Fibroblast of pulmonary artery (primary cell): ENCODE measurements at regions not wholly inside any gene's neighbourhood (a gene's known extent, or its start where the extent isn't known, plus 50 kb on each side); places are given as distances from the start of the nearest gene placed in this dataset.

Experiments
- DNase-seq: peaks from one replicate; pipeline ENCODE4 v3.0.0-alpha.2; 2010; ENCODE audit warnings: low read depth
- H3K4me3 ChIP-seq: replicated peaks from 2 replicates; pipeline ENCODE4 v1.5.1; 2011; ENCODE audit warnings: low read depth, mild to moderate bottlenecking, control low read depth, low read length, moderate library complexity
- CTCF ChIP-seq: IDR thresholded peaks from 2 replicates; pipeline ENCODE4 v1.5.1; 2011; ENCODE audit warnings: mild to moderate bottlenecking, control low read depth, low read length, inconsistent platforms; ENCODE audit errors: missing control alignments

GRCh38 chr4:65139998-65140397, 530.3 kb downstream of the EPHA5 start:
- no peak overlapping the region for H3K4me3 ChIP-seq
- DNase-seq, result no peak
- no peak for TF ChIP-seq CTCF

GRCh38 chr4:65126200-65126599, 544.1 kb downstream of the EPHA5 start:
- no peak for DNase-seq
- TF ChIP-seq CTCF, result no peak
- no peak overlapping the region for H3K4me3 ChIP-seq

GRCh38 chr4:65120287-65120686, 550.0 kb downstream of the EPHA5 start:
- TF ChIP-seq CTCF, result no peak
- DNase-seq, result no peak

GRCh38 chr4:65102419-65102818, 567.9 kb downstream of the EPHA5 start:
- no peak for DNase-seq
- no peak for TF ChIP-seq CTCF
- no peak overlapping the region for H3K4me3 ChIP-seq

More at GRCh38 chr4:65120287-65120686, 550.0 kb downstream of the EPHA5 start:
- H3K4me3 ChIP-seq, result no peak overlapping the region

DNA sequence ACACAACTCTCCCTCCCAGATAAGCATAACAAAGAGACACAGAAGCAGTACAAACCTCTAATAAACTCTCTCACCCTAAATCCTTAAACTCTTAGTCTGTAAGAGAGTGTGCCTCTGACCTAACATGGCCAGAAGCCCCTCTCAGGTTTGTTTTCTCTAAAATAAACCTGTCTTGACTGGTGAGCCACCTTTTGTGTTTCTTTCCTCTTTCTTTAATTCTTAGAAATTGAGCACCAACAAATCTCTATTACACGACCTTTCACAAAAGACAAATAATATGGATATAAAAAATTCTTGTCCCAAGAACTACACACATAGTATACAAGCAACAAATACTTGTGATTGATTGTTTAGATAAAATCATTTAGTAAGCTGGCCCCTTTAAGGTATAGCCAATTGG, 573.7 kb downstream of the EPHA5 start:
- no peak overlapping the region for H3K4me3 ChIP-seq
- TF ChIP-seq CTCF, result no peak
- DNase-seq, result no peak

- peak; percentile 43 for TF ChIP-seq CTCF
- H3K4me3 ChIP-seq, result no peak overlapping the region
- DNase-seq, result peak; percentile 45
Measured at GRCh38 chr4:65089666-65090065, 580.6 kb downstream of the EPHA5 start.

DNA sequence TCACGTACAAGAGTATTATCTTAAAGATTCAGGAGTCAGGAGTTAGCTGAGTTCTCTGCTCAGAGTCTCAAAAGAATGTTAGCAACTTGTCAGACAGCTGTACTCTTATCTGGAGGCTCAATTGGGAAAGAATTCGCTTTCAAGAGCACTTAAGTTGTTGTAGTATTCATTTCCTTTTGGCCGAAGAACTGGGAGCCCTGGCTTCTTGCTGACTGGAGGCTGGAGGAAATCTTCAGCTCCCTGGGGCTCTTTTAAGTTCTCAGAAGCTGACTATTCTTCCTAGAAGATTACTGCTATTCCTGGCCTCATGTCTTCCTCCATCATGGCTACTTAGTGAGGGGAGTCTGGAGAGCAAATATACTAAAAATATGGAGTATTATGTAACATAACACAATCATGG, 587.2 kb downstream of the EPHA5 start:
- no peak for TF ChIP-seq CTCF
- DNase-seq, result peak; percentile 56
- H3K4me3 ChIP-seq, result no peak overlapping the region
